HG02798 (cell line): ENCODE measurements at regions not wholly inside any gene's neighbourhood (a gene's known extent, or its start where the extent isn't known, plus 50 kb on each side); places are given as distances from the start of the nearest gene placed in this dataset.
"Not testable (repeated sequence)": the region's sequence is repeated elsewhere in the genome, so short reads cannot be mapped to it uniquely, and the experiment has no call there.

Experiments used
- ATAC-seq: cut with Tn5 transposase; IDR thresholded peaks from one replicate; pipeline ENCODE4 v1.9.1; 2021; ENCODE audit warnings: mild to moderate bottlenecking; ENCODE audit not compliant: unreplicated experiment, poor library complexity

- ATAC-seq = no peak
Measured at GRCh38 chr5:101673120-101673519, 623.0 kb downstream of the SLCO4C1 start.

- no peak for ATAC-seq
Measured at GRCh38 chr5:101664071-101664791, 631.9 kb downstream of the SLCO4C1 start.

- no peak for ATAC-seq
Measured at GRCh38 chr5:101663543-101663942, 632.5 kb downstream of the SLCO4C1 start.

- no peak for ATAC-seq
Measured at GRCh38 chr5:101662263-101662662, 633.8 kb downstream of the SLCO4C1 start.

GRCh38 chr5:101658433-101658832, 637.7 kb downstream of the SLCO4C1 start:
- no peak for ATAC-seq

- ATAC-seq = no peak
Measured at GRCh38 chr5:101653996-101654395, 642.1 kb downstream of the SLCO4C1 start.

GRCh38 chr5:101647861-101648260, 648.2 kb downstream of the SLCO4C1 start:
- no peak for ATAC-seq

GRCh38 chr5:101643794-101644193, 652.3 kb downstream of the SLCO4C1 start:
- no peak for ATAC-seq

- no peak for ATAC-seq
Measured at GRCh38 chr5:101637599-101637998, 658.5 kb downstream of the SLCO4C1 start.

GRCh38 chr5:101627770-101628169, 668.3 kb downstream of the SLCO4C1 start:
- not testable (repeated sequence) for ATAC-seq

- no peak for ATAC-seq
Measured at GRCh38 chr5:101626572-101626971, 669.5 kb downstream of the SLCO4C1 start.

GRCh38 chr5:101611039-101611438, 685.0 kb downstream of the SLCO4C1 start:
- ATAC-seq = no peak

- no peak for ATAC-seq
Measured at GRCh38 chr5:101608322-101608721, 687.8 kb downstream of the SLCO4C1 start.

- peak; percentile 50 for ATAC-seq
Measured at GRCh38 chr5:101605700-101606099, 690.4 kb downstream of the SLCO4C1 start.

GRCh38 chr5:101600614-101601013, 695.5 kb downstream of the SLCO4C1 start:
- no peak for ATAC-seq

GRCh38 chr5:101590384-101590783, 687.3 kb upstream of the ST8SIA4 start:
- ATAC-seq = no peak

- ATAC-seq = no peak
Measured at GRCh38 chr5:101585366-101585765, 682.3 kb upstream of the ST8SIA4 start.

- ATAC-seq = no peak
Measured at GRCh38 chr5:101580591-101580990, 677.5 kb upstream of the ST8SIA4 start.

- no peak for ATAC-seq
Measured at GRCh38 chr5:101574017-101574416, 670.9 kb upstream of the ST8SIA4 start.

GRCh38 chr5:101561018-101561417, 657.9 kb upstream of the ST8SIA4 start:
- ATAC-seq = no peak

- ATAC-seq = no peak
Measured at GRCh38 chr5:101543780-101544179, 640.7 kb upstream of the ST8SIA4 start.

- no peak for ATAC-seq
Measured at GRCh38 chr5:101539315-101539714, 636.2 kb upstream of the ST8SIA4 start.
